ENCODE measurements at regions not wholly inside any gene's neighbourhood (a gene's known extent, or its start where the extent isn't known, plus 50 kb on each side); places are given as distances from the start of the nearest gene placed in this dataset.
A peak's percentile ranks its signal among the peaks of the same experiment; 100 is the strongest.

DNA sequence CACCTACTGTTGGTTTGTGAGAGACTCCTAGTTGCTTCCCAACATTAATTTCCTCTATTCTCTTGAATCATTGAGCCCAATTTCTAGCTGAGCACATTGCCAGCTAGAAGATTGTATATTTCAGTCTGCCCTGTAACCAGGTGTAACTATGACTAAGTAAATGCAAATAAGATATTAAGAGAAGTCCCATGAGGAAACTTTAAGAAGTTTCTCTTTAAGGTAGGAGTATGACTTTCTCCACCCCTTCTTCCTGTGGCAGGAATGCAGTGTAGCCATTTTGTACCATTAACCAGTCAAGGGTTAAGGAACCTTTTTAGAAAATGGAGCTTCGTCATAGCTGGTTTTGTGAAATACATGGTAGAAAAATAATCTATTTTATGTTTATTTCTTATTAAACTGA is 534.2 kb upstream of the RGS18 start:
- CTCF ChIA-PET (ENCODE audit: low intra/inter-chr PET ratio, low total read pairs), result no interaction called here
- TF ChIP-seq ZNF841 (CRISPR knock-in tag; IDR thresholded peaks at IDR 0.05; ENCODE audit: borderline replicate concordance), result no peak
- no peak for TF ChIP-seq ZNF282 (IDR thresholded peaks at IDR 0.05; ENCODE audit: partially characterized antibody)
- no peak for TF ChIP-seq ATF7-NPFF (CRISPR knock-in tag; IDR thresholded peaks at IDR 0.05; ENCODE audit: low read depth)
- no peak for TF ChIP-seq SAP130 (CRISPR knock-in tag; IDR thresholded peaks at IDR 0.05; ENCODE audit: low read depth)
- no peak for TF ChIP-seq ZNF761 (CRISPR knock-in tag; conservative IDR thresholded peaks at IDR 0.05)
- no peak for TF ChIP-seq SKI (IDR thresholded peaks at IDR 0.05; ENCODE audit: partially characterized antibody)
- TF ChIP-seq, protein P1, sequence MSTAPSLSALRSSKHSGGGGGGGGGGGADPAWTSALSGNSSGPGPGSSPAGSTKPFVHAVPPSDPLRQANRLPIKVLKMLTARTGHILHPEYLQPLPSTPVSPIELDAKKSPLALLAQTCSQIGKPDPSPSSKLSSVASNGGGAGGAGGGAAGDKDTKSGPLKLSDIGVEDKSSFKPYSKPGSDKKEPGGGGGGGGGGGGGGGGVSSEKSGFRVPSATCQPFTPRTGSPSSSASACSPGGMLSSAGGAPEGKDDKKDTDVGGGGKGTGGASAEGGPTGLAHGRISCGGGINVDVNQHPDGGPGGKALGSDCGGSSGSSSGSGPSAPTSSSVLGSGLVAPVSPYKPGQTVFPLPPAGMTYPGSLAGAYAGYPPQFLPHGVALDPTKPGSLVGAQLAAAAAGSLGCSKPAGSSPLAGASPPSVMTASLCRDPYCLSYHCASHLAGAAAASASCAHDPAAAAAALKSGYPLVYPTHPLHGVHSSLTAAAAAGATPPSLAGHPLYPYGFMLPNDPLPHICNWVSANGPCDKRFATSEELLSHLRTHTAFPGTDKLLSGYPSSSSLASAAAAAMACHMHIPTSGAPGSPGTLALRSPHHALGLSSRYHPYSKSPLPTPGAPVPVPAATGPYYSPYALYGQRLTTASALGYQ (CRISPR knock-in tag; IDR thresholded peaks at IDR 0.05), result no peak
- TF ChIP-seq ZNF547 (CRISPR knock-in tag; IDR thresholded peaks at IDR 0.05), result no peak
- BruUV-seq (replicated peaks), result no TSS peak

DNA sequence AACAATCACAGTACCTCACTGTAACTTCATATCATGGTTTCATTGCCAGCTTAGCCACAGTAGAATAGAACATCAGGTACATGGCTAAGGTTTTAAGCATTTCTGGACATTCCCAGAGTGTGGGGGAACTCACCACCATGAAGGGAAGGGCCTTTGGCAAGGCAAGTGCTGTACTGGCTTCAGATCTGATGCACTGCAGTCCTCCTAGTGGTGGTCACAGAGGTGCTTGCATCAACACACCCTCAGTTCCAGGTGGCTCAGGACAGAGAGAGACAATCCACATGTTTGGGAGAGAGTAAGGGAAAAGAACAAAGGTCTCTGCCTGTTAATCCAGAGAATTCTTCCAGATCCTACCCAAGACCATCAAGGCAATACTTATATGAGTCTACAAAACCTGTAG is 528.4 kb upstream of the RGS18 start:
- Histone ChIP-seq H3K4me3 (replicated peaks in 1 of 3; ENCODE audit: insufficient read depth in 1 of 3, low read depth in 2 of 3, low read length in 3 of 3) (no peak overlapping the region), H3K9me3 (ENCODE audit: low read length) (no peaks in the 10 kb centered on the region), H3K36me3 (replicated peaks in 1 of 2; ENCODE audit: control insufficient read depth in 1 of 2, insufficient read depth in 2 of 2, low read length in 2 of 2) (no peaks in the 10 kb centered on the region), H4K20me1 (ENCODE audit: insufficient read depth, low read length) (no peaks in the 10 kb centered on the region), H3K27ac (ENCODE audit: extremely low read length, insufficient read depth, low read length) (no peak overlapping the region), H3K9ac (ENCODE audit: insufficient read depth, low read depth, low read length) (no peak overlapping the region), H2AFZ (ENCODE audit: low read length) (no peak overlapping the region), H3K4me2 (ENCODE audit: low read depth, low read length) (no peak overlapping the region), H3K27me3 (ENCODE audit: control insufficient read depth in 1 of 2, insufficient read depth in 2 of 2, low read length in 2 of 2) (no peaks in the 10 kb centered on the region), H3K4me1 (ENCODE audit: insufficient read depth, low read length) (no peaks in the 10 kb centered on the region), H3K79me2 (ENCODE audit: insufficient read depth, low read length) (no peaks in the 10 kb centered on the region)
- ATAC-seq, result peak; percentile 71
- no TSS peak for BruUV-seq (replicated peaks)
- intact Hi-C loops (cut with micrococcal nuclease; ENCODE audit: unreplicated experiment) (no loop called here), in situ Hi-C loops (cut with HindIII; ENCODE audit: extremely low pct_ligation_motif_present, low pct_unique_long_range_greater_than_20kb) (no loop called here)
- ChIA-PET CTCF (ENCODE audit: low intra/inter-chr PET ratio, low total read pairs) (no interaction called here), POLR2A (no interaction called here)
- TF ChIP-seq, protein P2, sequence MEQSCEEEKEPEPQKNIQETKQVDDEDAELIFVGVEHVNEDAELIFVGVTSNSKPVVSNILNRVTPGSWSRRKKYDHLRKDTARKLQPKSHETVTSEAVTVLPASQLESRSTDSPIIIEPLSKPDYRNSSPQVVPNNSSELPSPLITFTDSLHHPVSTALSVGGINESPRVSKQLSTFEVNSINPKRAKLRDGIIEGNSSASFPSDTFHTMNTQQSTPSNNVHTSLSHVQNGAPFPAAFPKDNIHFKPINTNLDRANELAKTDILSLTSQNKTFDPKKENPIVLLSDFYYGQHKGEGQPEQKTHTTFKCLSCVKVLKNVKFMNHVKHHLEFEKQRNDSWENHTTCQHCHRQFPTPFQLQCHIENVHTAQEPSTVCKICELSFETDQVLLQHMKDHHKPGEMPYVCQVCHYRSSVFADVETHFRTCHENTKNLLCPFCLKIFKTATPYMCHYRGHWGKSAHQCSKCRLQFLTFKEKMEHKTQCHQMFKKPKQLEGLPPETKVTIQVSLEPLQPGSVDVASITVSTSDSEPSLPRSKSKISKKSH (CRISPR knock-in tag; IDR thresholded peaks at IDR 0.05; ENCODE audit: borderline replicate concordance), result no peak
- TF ChIP-seq SMAD3 (CRISPR knock-in tag; IDR thresholded peaks at IDR 0.05), result no peak
- TF ChIP-seq ZNF160 (CRISPR knock-in tag; IDR thresholded peaks at IDR 0.05), result no peak
- TF ChIP-seq JARID2 (CRISPR knock-in tag; IDR thresholded peaks at IDR 0.05; ENCODE audit: insufficient replicate concordance), result no peak
- no peak for TF ChIP-seq ZBTB1 (CRISPR knock-in tag; IDR thresholded peaks at IDR 0.05; ENCODE audit: borderline replicate concordance)
- TF ChIP-seq, protein P3, sequence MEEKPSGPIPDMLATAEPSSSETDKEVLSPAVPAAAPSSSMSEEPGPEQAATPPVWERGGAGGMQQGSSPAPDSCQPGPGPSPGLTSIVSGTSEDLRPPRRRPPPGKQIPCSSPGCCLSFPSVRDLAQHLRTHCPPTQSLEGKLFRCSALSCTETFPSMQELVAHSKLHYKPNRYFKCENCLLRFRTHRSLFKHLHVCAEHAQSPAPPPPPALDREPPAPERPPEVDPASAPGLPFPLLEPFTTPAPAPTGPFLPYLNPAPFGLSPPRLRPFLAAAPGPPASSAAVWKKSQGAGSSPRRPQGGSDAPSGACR (CRISPR knock-in tag; IDR thresholded peaks at IDR 0.05), result no peak
- TF ChIP-seq GZF1 (CRISPR knock-in tag; IDR thresholded peaks at IDR 0.05), result no peak
- no peak for FAIRE-seq
- DNase-seq (ENCODE audit: low spot score), result no peak

More for the DNA sequence above, 534.2 kb upstream of the RGS18 start:
- H2AFZ ChIP-seq (ENCODE audit: low read length), result no peak overlapping the region
- in situ Hi-C loops (cut with HindIII; ENCODE audit: extremely low pct_ligation_motif_present, low pct_unique_long_range_greater_than_20kb) (no loop called here), intact Hi-C loops (cut with micrococcal nuclease; ENCODE audit: unreplicated experiment) (no loop called here)
- no peaks in the 10 kb centered on the region for H3K4me1 ChIP-seq (ENCODE audit: insufficient read depth, low read length)
- no peak overlapping the region for H3K27ac ChIP-seq (ENCODE audit: extremely low read length, insufficient read depth, low read length)
- H3K4me3 ChIP-seq (replicated peaks in 1 of 3; ENCODE audit: insufficient read depth in 1 of 3, low read depth in 2 of 3, low read length in 3 of 3), result no peak overlapping the region
- DNase-seq (ENCODE audit: low spot score), result no peak
- no peak overlapping the region for H3K9ac ChIP-seq (ENCODE audit: insufficient read depth, low read depth, low read length)
- POLR2A ChIA-PET, result no interaction called here
- no peaks in the 10 kb centered on the region for H3K9me3 ChIP-seq (ENCODE audit: low read length)
- no peak for FAIRE-seq
- no peaks in the 10 kb centered on the region for H3K27me3 ChIP-seq (ENCODE audit: control insufficient read depth in 1 of 2, insufficient read depth in 2 of 2, low read length in 2 of 2)
- WGBS (ENCODE audit: low lambda C conversion rate), result 0% methylated on average over 1 of the region's 1 CpG
- H3K36me3 ChIP-seq (replicated peaks in 1 of 2; ENCODE audit: control insufficient read depth in 1 of 2, insufficient read depth in 2 of 2, low read length in 2 of 2), result no peaks in the 10 kb centered on the region
- H3K79me2 ChIP-seq (ENCODE audit: insufficient read depth, low read length), result no peaks in the 10 kb centered on the region
- H4K20me1 ChIP-seq (ENCODE audit: insufficient read depth, low read length), result no peaks in the 10 kb centered on the region
- no peak for ATAC-seq
- no peak overlapping the region for H3K4me2 ChIP-seq (ENCODE audit: low read depth, low read length)

Data from HepG2 (cell line).